ENCODE measurements at regions not wholly inside any gene's neighbourhood (a gene's known extent, or its start where the extent isn't known, plus 50 kb on each side); places are given as distances from the start of the nearest gene placed in this dataset.
"Not testable (repeated sequence)": the region's sequence is repeated elsewhere in the genome, so short reads cannot be mapped to it uniquely, and the experiment has no call there.

- no peak overlapping the region for H3K27ac ChIP-seq
- DNase-seq: no peak
- no peak overlapping the region for H3K4me3 ChIP-seq (ENCODE audit: low read depth, low read length)
- H3K36me3 ChIP-seq (replicated peaks): no peaks in the 10 kb centered on the region
- in situ Hi-C loops (cut with HindIII; ENCODE audit: low pct_ligation_motif_present, low sequenced_read_pairs): no loop called here
- no peak for TF ChIP-seq CTCF (IDR thresholded peaks at IDR 0.05; ENCODE audit: low read depth, low read length, missing control alignments)
- no peaks in the 10 kb centered on the region for H3K27me3 ChIP-seq (replicated peaks)
Measured at GRCh38 chr5:104082754-104083153, 520.2 kb upstream of the NUDT12 start.

- H3K4me3 ChIP-seq (ENCODE audit: low read depth, low read length): no peak overlapping the region
- DNase-seq: no peak
- TF ChIP-seq CTCF (IDR thresholded peaks at IDR 0.05; ENCODE audit: low read depth, low read length, missing control alignments): no peak
Measured at GRCh38 chr5:104081232-104081631, 518.6 kb upstream of the NUDT12 start.

GRCh38 chr5:104080646-104081175 is 518.1 kb upstream of the NUDT12 start:
- TF ChIP-seq CTCF (IDR thresholded peaks at IDR 0.05; ENCODE audit: low read depth, low read length, missing control alignments): no peak
- Histone ChIP-seq H3K4me3 (ENCODE audit: low read depth, low read length) (no peak overlapping the region), H3K27me3 (replicated peaks) (no peaks in the 10 kb centered on the region), H3K27ac (no peak overlapping the region), H3K36me3 (replicated peaks) (no peaks in the 10 kb centered on the region)
- DNase-seq: no peak
- in situ Hi-C loops (cut with HindIII; ENCODE audit: low pct_ligation_motif_present, low sequenced_read_pairs): no loop called here

More at GRCh38 chr5:104081232-104081631, 518.6 kb upstream of the NUDT12 start:
- in situ Hi-C loops (cut with HindIII; ENCODE audit: low pct_ligation_motif_present, low sequenced_read_pairs): no loop called here
- Histone ChIP-seq H3K27ac (no peak overlapping the region), H3K27me3 (replicated peaks) (no peaks in the 10 kb centered on the region), H3K36me3 (replicated peaks) (no peaks in the 10 kb centered on the region)

GRCh38 chr5:104079861-104080645 is 517.5 kb upstream of the NUDT12 start:
- H3K4me3 ChIP-seq (ENCODE audit: low read depth, low read length); in situ Hi-C loops (cut with HindIII; ENCODE audit: low pct_ligation_motif_present, low sequenced_read_pairs); DNase-seq; H3K27me3 ChIP-seq (replicated peaks); H3K36me3 ChIP-seq (replicated peaks); H3K27ac ChIP-seq: not testable (repeated sequence)

GRCh38 chr5:104071887-104072286 is 509.3 kb upstream of the NUDT12 start:
- no peak for DNase-seq
- TF ChIP-seq CTCF (IDR thresholded peaks at IDR 0.05; ENCODE audit: low read depth, low read length, missing control alignments): no peak
- in situ Hi-C loops (cut with HindIII; ENCODE audit: low pct_ligation_motif_present, low sequenced_read_pairs): no loop called here
- Histone ChIP-seq H3K4me3 (ENCODE audit: low read depth, low read length) (no peak overlapping the region), H3K27me3 (replicated peaks) (no peaks in the 10 kb centered on the region), H3K27ac (no peak overlapping the region), H3K36me3 (replicated peaks) (no peaks in the 10 kb centered on the region)

- TF ChIP-seq CTCF (IDR thresholded peaks at IDR 0.05; ENCODE audit: low read depth, low read length, missing control alignments): no peak
Measured at GRCh38 chr5:104062621-104063377, 500.2 kb upstream of the NUDT12 start.

More at GRCh38 chr5:104062621-104063377, 500.2 kb upstream of the NUDT12 start:
- no peak for DNase-seq
- H3K27ac ChIP-seq: no peak overlapping the region
- in situ Hi-C loops (cut with HindIII; ENCODE audit: low pct_ligation_motif_present, low sequenced_read_pairs): no loop called here
- H3K36me3 ChIP-seq (replicated peaks): no peaks in the 10 kb centered on the region
- no peaks in the 10 kb centered on the region for H3K27me3 ChIP-seq (replicated peaks)
- H3K4me3 ChIP-seq (ENCODE audit: low read depth, low read length): no peak overlapping the region
